B cell (primary cell): ENCODE measurements at regions not wholly inside any gene's neighbourhood (a gene's known extent, or its start where the extent isn't known, plus 50 kb on each side); places are given as distances from the start of the nearest gene placed in this dataset.

ENCODE experiments used
- ATAC-seq: fragments of 200-7000 bp; cut with Tn5 transposase; one replicate; pipeline ENCODE4 v1.10.0; 2021; ENCODE audit warnings: low read depth, mild to moderate bottlenecking, moderate number of reproducible peaks, moderate library complexity
- CTCF ChIA-PET: fragments of 350-600 bp; sonication (Branson Sonifier 250); formaldehyde crosslinking; loops from one replicate; lab custom pipeline; 2021; ENCODE audit warnings: antibody characterized with exemption, inconsistent platforms; lab: Charles Lee
- POLR2A ChIA-PET: fragments of 350-600 bp; sonication (Branson Sonifier 250); formaldehyde crosslinking; loops from one replicate; lab custom pipeline; 2021; ENCODE audit warnings: antibody characterized with exemption; lab: Charles Lee
- DNase-seq: peaks from one replicate; pipeline ENCODE4 v3.0.0; 2013
- H2AFZ ChIP-seq: 2 replicates; pipeline ENCODE4 v1.6.1; 2012; ENCODE audit warnings: mild to moderate bottlenecking, low read depth, low read length; ENCODE audit not compliant: insufficient read depth, poor library complexity, severe bottlenecking
- H3K27ac ChIP-seq, 2 donors: 1 replicate in 1 of 2; 2 replicates in 1 of 2; pipeline ENCODE4 v1.5.1; 2012 to 2013; ENCODE audit warnings: low read length in 2 of 2, mild to moderate bottlenecking in 2 of 2, moderate library complexity in 1 of 2
- H3K27me3 ChIP-seq, 4 experiments: fragments of 200-600 bp in 1 of 4; sonication (generic) in 1 of 4; replicated peaks in 1 of 4; 1 replicate in 2 of 4; 2 replicates in 2 of 4; pipeline versions ENCODE4 v1.6.1 to v1.7.0; 2013 to 2016; ENCODE audit warnings: low read length in 3 of 4, mild to moderate bottlenecking in 2 of 4, mixed read lengths in 1 of 4, moderate library complexity in 1 of 4; ENCODE audit not compliant: insufficient read depth in 4 of 4, control insufficient read depth in 3 of 4; ENCODE audit errors: control extremely low read depth in 1 of 4
- H3K36me3 ChIP-seq, 2 experiments: replicated peaks in 1 of 2; 1 replicate in 1 of 2; 2 replicates in 1 of 2; pipeline versions ENCODE4 v1.6.1 to v1.7.1; 2013; ENCODE audit warnings: low read length in 1 of 2; ENCODE audit not compliant: insufficient read depth in 2 of 2, control insufficient read depth in 1 of 2; ENCODE audit errors: control extremely low read depth in 1 of 2, extremely low read depth in 1 of 2
- H3K4me1 ChIP-seq, 2 donors: fragments of 200-600 bp in 1 of 2; sonication (generic) in 1 of 2; 1 replicate in 1 of 2; 2 replicates in 1 of 2; pipeline versions ENCODE4 v1.5.1 to v1.6.1; 2013 to 2017; ENCODE audit warnings: low read length in 2 of 2; ENCODE audit not compliant: control insufficient read depth in 2 of 2, insufficient read depth in 2 of 2
- H3K4me2 ChIP-seq: replicated peaks from 2 replicates; pipeline ENCODE3; 2012; ENCODE audit warnings: mild to moderate bottlenecking, low read depth, low read length; ENCODE audit not compliant: poor library complexity, severe bottlenecking
- H3K4me3 ChIP-seq, 5 experiments: fragments of 200-600 bp in 1 of 5; sonication (generic) in 1 of 5; 1 replicate in 3 of 5; 2 replicates in 2 of 5; pipeline versions ENCODE4 v1.5.1 to v1.7.0; 2011 to 2016; ENCODE audit warnings: low read length in 4 of 5, mild to moderate bottlenecking in 4 of 5, low read depth in 2 of 5, control low read depth in 1 of 5, moderate library complexity in 1 of 5; ENCODE audit not compliant: insufficient read depth in 1 of 5; ENCODE audit errors: control extremely low read depth in 1 of 5, extremely low read depth in 1 of 5
- H3K79me2 ChIP-seq: fragments of 200-600 bp; sonication (generic); one replicate; pipeline ENCODE4 v1.6.0; 2016; ENCODE audit warnings: low read length; ENCODE audit not compliant: control insufficient read depth, insufficient read depth
- H3K9ac ChIP-seq: fragments of 200-600 bp; sonication (generic); 2 replicates; pipeline ENCODE4 v1.6.1; 2017; ENCODE audit warnings: mild to moderate bottlenecking, low read length, moderate library complexity
- H3K9me3 ChIP-seq, 3 donors: one replicate each; pipeline versions ENCODE4 v1.6.1 to v1.7.1; 2013; ENCODE audit warnings: low read length in 2 of 3; ENCODE audit not compliant: control insufficient read depth in 2 of 3, insufficient read depth in 1 of 3; ENCODE audit errors: control extremely low read depth in 1 of 3
- H4K20me1 ChIP-seq: 2 replicates; pipeline ENCODE4 v1.6.0; 2012; ENCODE audit warnings: mild to moderate bottlenecking, low read length; ENCODE audit not compliant: insufficient read depth, control insufficient read depth, poor library complexity, severe bottlenecking
- H3K27ac Mint-ChIP-seq: one replicate; pipeline ENCODE4 v1.8.0; 2021; ENCODE audit warnings: mixed read lengths
- H3K27me3 Mint-ChIP-seq: one replicate; pipeline ENCODE4 v1.8.0; 2021; ENCODE audit warnings: mixed read lengths
- H3K4me1 Mint-ChIP-seq: one replicate; pipeline ENCODE4 v1.8.0; 2021; ENCODE audit warnings: mixed read lengths
- H3K4me3 Mint-ChIP-seq: one replicate; pipeline ENCODE4 v1.8.0; 2021; ENCODE audit warnings: mixed read lengths
- H3K9me3 Mint-ChIP-seq: one replicate; pipeline ENCODE4 v1.8.0; 2022; ENCODE audit warnings: mixed read lengths; ENCODE audit not compliant: insufficient read depth
- CTCF ChIP-seq: fragments of 200-600 bp; IDR thresholded peaks from one replicate; pipeline ENCODE4 v1.8.0; 2022; ENCODE audit warnings: antibody characterized with exemption, mild to moderate bottlenecking
- EZH2 ChIP-seq: IDR thresholded peaks from 2 replicates; pipeline ENCODE4 v1.6.1; 2012; ENCODE audit warnings: borderline replicate concordance, low read depth, mild to moderate bottlenecking, moderate library complexity, low read length; ENCODE audit not compliant: insufficient read depth, poor library complexity, severe bottlenecking
- WGBS: methylation state at CpG from one replicate; pipeline ENCODE4 v1.1.5; 2013; ENCODE audit warnings: missing lambda C conversion rate; ENCODE audit not compliant: insufficient coverage; 5-methylcytosine and 5-hydroxymethylcytosine counted together
- intact Hi-C: fragments of 100-400 bp; cut with micrococcal nuclease; formaldehyde crosslinking; loops from one replicate; pipeline ENCODE4 v1.10.0; 2022

GRCh38 chr10:16009785-16010184, 149.5 kb upstream of the MINDY3 start:
- Histone ChIP-seq H3K9ac (no peak overlapping the region), H3K4me3 (no peak overlapping the region), H3K4me1 (no peaks in the 10 kb centered on the region), H3K27ac (no peak overlapping the region), H3K36me3 (no peaks in the 10 kb centered on the region), H3K79me2 (no peaks in the 10 kb centered on the region), H2AFZ (no peak overlapping the region), H3K9me3 (peaks cover 0 to 7% (median 3%) of the 10 kb centered on the region in 3 donors), H4K20me1 (no peaks in the 10 kb centered on the region), H3K27me3 (no peaks in the 10 kb centered on the region), H3K4me2 (no peak overlapping the region)
- Mint-ChIP-seq H3K4me3 (no peak overlapping the region), H3K27ac (no peak overlapping the region), H3K9me3 (peaks cover 4% of the 10 kb centered on the region), H3K27me3 (no peaks in the 10 kb centered on the region), H3K4me1 (no peaks in the 10 kb centered on the region)
- ChIA-PET POLR2A (no interaction called here), CTCF (no interaction called here)
- intact Hi-C loops = no loop called here
- ATAC-seq (no peak), DNase-seq (no peak)
- WGBS = 56% methylated on average over 5 of the region's 6 CpGs
- TF ChIP-seq CTCF (no peak), EZH2 (no peak)

DNA sequence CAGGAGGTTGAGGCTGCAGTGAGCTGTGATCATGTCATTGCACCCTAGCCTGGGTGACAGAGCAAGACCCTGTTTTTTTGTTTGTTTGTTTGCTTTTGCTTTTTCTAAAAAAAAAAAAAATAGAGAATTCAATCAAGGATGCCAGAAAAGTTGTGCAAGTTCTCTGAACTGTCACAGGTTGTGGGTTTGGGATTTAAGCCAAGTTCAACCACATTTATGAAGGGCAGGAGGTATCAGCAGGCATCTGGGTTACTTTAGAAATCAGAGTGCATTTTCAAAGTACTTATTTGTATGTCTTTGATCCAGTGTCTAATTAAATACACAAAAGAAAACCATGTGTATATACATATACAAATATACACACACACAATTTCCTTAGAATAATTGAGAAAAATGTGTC, 151.2 kb upstream of the MINDY3 start:
- no peak for DNase-seq
- no peak overlapping the region for H3K4me2 ChIP-seq
- H3K27me3 ChIP-seq = no peaks in the 10 kb centered on the region
- H3K9me3 ChIP-seq = peaks cover 0 to 3% (median 0%) of the 10 kb centered on the region in 3 donors
- H3K4me1 ChIP-seq = no peaks in the 10 kb centered on the region
- Mint-ChIP-seq H3K4me3 (no peak overlapping the region), H3K4me1 (no peaks in the 10 kb centered on the region), H3K9me3 (peaks cover 3% of the 10 kb centered on the region), H3K27me3 (no peaks in the 10 kb centered on the region), H3K27ac (no peak overlapping the region)
- H3K9ac ChIP-seq = no peak overlapping the region
- no peak for ATAC-seq
- CTCF ChIA-PET = no interaction called here
- no peaks in the 10 kb centered on the region for H3K79me2 ChIP-seq
- TF ChIP-seq CTCF (no peak), EZH2 (no peak)
- POLR2A ChIA-PET = no interaction called here
- H4K20me1 ChIP-seq = no peaks in the 10 kb centered on the region
- no peak overlapping the region for H3K4me3 ChIP-seq
- no peak overlapping the region for H2AFZ ChIP-seq
- no peaks in the 10 kb centered on the region for H3K36me3 ChIP-seq
- H3K27ac ChIP-seq = no peak overlapping the region
- intact Hi-C loops = no loop called here
